ENCODE measurements at regions not wholly inside any gene's neighbourhood (a gene's known extent, or its start where the extent isn't known, plus 50 kb on each side); places are given as distances from the start of the nearest gene placed in this dataset.

DNA sequence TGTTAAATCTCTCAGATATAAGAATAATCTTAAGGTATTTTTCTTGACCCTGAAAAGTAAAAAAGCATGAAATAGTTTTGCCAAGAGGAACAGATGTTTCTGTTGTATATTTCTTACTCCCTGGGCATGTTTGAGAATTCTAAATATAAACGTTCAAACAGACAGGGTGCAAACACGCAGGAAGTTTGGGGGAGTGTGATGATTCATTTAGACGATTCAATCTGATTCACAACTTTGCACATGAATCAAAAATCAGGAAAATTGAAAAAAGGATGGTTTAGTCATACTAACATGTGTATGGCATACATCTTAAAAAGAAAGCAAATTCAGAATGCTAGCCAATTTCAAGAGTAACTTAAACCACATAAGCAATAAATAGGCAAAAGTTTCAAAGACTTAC lies 340.3 kb upstream of the GRID2 start:
- ChIA-PET POLR2A (no interaction called here), CTCF (no interaction called here)

DNA sequence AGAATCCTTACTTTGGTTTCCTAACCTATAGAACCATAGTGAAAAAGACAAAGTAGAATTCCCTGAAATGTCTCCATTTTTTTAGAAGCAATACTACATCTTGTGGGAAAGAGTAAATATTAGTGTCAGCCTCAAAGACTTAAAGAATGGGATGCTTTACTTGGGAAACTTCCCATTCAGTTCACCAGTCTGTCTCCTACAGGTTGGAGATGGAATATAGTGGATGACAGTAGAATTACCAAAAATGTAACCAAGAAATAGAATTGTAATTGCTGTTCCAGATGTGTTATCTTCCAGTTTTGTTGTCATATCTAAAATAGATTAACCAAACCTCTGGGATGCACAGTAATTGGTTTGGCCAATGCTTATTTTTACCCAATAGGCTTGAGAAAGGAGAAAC lies 338.6 kb upstream of the GRID2 start:
- no peak for DNase-seq (ENCODE audit: extremely low spot score)
- ChIA-PET POLR2A (no interaction called here), CTCF (no interaction called here)
- TF ChIP-seq, protein P1, sequence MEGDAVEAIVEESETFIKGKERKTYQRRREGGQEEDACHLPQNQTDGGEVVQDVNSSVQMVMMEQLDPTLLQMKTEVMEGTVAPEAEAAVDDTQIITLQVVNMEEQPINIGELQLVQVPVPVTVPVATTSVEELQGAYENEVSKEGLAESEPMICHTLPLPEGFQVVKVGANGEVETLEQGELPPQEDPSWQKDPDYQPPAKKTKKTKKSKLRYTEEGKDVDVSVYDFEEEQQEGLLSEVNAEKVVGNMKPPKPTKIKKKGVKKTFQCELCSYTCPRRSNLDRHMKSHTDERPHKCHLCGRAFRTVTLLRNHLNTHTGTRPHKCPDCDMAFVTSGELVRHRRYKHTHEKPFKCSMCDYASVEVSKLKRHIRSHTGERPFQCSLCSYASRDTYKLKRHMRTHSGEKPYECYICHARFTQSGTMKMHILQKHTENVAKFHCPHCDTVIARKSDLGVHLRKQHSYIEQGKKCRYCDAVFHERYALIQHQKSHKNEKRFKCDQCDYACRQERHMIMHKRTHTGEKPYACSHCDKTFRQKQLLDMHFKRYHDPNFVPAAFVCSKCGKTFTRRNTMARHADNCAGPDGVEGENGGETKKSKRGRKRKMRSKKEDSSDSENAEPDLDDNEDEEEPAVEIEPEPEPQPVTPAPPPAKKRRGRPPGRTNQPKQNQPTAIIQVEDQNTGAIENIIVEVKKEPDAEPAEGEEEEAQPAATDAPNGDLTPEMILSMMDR (IDR thresholded peaks at IDR 0.05; ENCODE audit: control extremely low read depth, extremely low read depth, low read depth, missing control alignments): no peak

More for the DNA sequence above, 340.3 kb upstream of the GRID2 start:
- no peak for DNase-seq (ENCODE audit: extremely low spot score)
- TF ChIP-seq, protein P1 (IDR thresholded peaks at IDR 0.05; ENCODE audit: control extremely low read depth, extremely low read depth, low read depth, missing control alignments): no peak

DNA sequence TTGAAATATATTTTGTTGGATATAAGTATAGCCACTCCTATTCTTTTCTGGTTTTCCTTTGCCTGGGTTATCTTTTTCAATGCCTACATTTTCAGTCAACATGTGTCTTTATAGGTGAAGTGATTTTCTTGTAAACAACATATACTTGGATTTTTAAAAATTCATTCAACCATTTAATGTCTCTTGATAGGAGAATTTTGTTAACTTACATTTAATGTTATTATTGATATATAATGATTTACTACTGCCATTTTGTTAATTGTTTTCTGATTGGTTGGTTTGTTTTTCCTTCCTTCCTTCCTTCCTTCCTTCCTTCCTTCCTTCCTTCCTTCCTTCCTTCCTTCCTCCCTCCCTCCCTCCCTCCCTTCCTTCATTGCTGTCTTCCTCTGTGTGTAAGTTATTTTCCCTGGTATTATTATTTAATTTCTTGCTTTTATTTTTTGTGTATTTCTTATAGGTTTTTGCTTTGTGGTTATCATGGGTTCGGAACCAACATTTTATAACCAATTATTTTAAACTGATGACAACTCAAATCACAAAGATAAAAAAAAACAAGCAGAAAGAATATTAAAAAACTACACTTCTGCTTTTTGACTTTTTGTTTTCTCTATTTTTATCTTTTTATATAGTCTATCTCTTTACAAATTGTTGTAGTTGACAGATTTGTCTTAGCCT lies 330.1 kb upstream of the GRID2 start:
- TF ChIP-seq, protein P1 (IDR thresholded peaks at IDR 0.05; ENCODE audit: control extremely low read depth, extremely low read depth, low read depth, missing control alignments): no peak
- POLR2A ChIA-PET: no interaction called here
- CTCF ChIA-PET: no interaction called here
- no peak for DNase-seq (ENCODE audit: extremely low spot score)

DNA sequence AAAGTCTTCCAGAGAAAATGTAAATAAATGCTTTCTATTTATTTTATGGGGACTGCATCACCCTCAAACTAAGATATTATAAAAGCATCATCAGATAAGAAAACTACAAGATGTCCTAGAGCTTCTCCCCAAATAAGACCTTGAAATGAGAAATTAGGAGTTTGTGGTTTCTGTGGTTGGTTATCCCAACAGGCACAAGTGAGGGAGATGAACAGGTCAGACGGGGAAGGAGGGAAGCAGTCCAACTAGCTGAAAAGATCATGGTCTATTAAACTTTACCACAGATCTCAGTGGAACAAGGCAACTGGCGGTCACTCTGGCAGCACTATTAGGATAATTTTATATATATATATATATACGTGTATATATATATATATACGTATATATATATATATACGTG lies 319.3 kb upstream of the GRID2 start:
- POLR2A ChIA-PET: no interaction called here
- CTCF ChIA-PET: no interaction called here
- TF ChIP-seq, protein P1 (IDR thresholded peaks at IDR 0.05; ENCODE audit: control extremely low read depth, extremely low read depth, low read depth, missing control alignments): no peak
- DNase-seq (ENCODE audit: extremely low spot score): no peak

DNA sequence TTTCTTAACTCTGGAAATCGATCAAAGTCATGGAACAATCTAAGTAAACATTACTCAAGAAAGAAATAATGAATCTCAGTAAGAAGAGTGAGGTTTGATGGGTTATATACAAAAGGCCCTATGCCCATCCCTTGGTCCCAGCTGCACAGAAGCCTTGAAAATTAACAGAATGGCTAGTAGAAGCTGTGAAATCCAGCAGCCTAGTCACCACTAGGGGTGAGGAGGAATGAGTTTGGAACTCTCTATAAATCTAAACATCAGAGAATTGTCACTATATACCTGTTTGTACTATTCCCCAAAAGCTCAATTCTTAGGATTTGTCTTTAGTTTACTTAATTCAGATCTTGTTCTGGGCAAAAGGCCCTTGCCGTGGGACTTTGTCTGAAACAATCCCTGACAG lies 313.9 kb upstream of the GRID2 start:
- DNase-seq (ENCODE audit: extremely low spot score): no peak
- CTCF ChIA-PET: no interaction called here
- TF ChIP-seq, protein P1 (IDR thresholded peaks at IDR 0.05; ENCODE audit: control extremely low read depth, extremely low read depth, low read depth, missing control alignments): no peak
- POLR2A ChIA-PET: no interaction called here

DNA sequence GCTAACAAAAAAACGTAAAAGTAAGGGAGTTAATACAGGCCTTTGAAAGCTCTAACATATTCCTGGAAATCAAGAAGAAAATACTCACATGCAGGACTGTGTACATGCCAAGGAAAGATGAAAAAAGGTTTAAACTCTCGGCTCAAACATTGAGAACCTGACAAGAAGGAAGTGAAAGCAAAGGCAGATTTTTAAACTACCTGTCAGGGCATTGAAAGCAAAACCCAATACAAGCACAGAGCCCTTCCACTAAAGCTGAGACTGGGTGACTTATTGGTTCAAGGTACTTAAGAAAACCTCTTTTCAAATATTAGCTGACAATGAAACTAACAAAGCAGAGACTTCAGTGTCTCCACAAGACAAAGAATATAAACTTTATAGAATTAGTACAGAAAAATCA lies 313.0 kb upstream of the GRID2 start:
- TF ChIP-seq, protein P1 (IDR thresholded peaks at IDR 0.05; ENCODE audit: control extremely low read depth, extremely low read depth, low read depth, missing control alignments): no peak
- DNase-seq (ENCODE audit: extremely low spot score): no peak
- ChIA-PET CTCF (interaction anchor here (1.3 kb wide), 1 partner anchor 11 kb away, joined by 4 read pairs; no protein-coding TSS in a partner anchor), POLR2A (no interaction called here)
